ENCODE measurements at regions not wholly inside any gene's neighbourhood (a gene's known extent, or its start where the extent isn't known, plus 50 kb on each side); places are given as distances from the start of the nearest gene placed in this dataset.

- H4K91ac ChIP-seq (ENCODE audit: insufficient read length, low read depth, low read length) = no peak overlapping the region
- H3K4me2 ChIP-seq (ENCODE audit: insufficient read depth, insufficient read length, low read length) = no peak overlapping the region
- DNase-seq = no peak
- Mint-ChIP-seq H3K4me3 (no peak overlapping the region), H3K36me3 (ENCODE audit: insufficient read depth in 1 of 3, low read depth in 3 of 3) (no peaks in the 10 kb centered on the region), H3K4me1 (no peaks in the 10 kb centered on the region), H3K9me3 (no peaks in the 10 kb centered on the region), H3K27ac (no peak overlapping the region), H3K27me3 (ENCODE audit: low read depth) (no peaks in the 10 kb centered on the region)
- H3K79me2 ChIP-seq (ENCODE audit: insufficient read depth, low read length) = no peaks in the 10 kb centered on the region
- no peak overlapping the region for H3K56ac ChIP-seq (ENCODE audit: insufficient read length, low read depth, low read length)
- H2BK12ac ChIP-seq (ENCODE audit: insufficient read length, low read depth, low read length) = no peak overlapping the region
- no peak overlapping the region for H3K27ac ChIP-seq (ENCODE audit: insufficient read length, low read depth, low read length)
- H3K18ac ChIP-seq (ENCODE audit: insufficient read length, low read depth, low read length) = no peak overlapping the region
- H2BK120ac ChIP-seq (ENCODE audit: low read depth, low read length, poor library complexity, severe bottlenecking) = no peak overlapping the region
- no peaks in the 10 kb centered on the region for H3K23me2 ChIP-seq (ENCODE audit: insufficient read length, low read depth, low read length, poor library complexity, severe bottlenecking)
- H2AK5ac ChIP-seq (ENCODE audit: insufficient read length, low read length) = no peak overlapping the region
- H3K14ac ChIP-seq (ENCODE audit: insufficient read depth, low read length) = no peak overlapping the region
- WGBS (ENCODE audit: extremely low coverage, insufficient read length, low lambda C conversion rate) = no CpG with 5 or more reads among the region's 4 CpGs
- no peaks in the 10 kb centered on the region for H3K4me1 ChIP-seq (ENCODE audit: insufficient read depth, low read length)
- no peak for TF ChIP-seq CTCF (conservative IDR thresholded peaks at IDR 0.05)
- no peaks in the 10 kb centered on the region for H4K20me1 ChIP-seq (ENCODE audit: control insufficient read depth, insufficient read depth, insufficient read length)
- H4K8ac ChIP-seq (replicated peaks; ENCODE audit: insufficient read length, low read depth, low read length) = no peak overlapping the region
- H3K27me3 ChIP-seq (ENCODE audit: insufficient read depth, low read length) = no peaks in the 10 kb centered on the region
- no peak overlapping the region for H4K5ac ChIP-seq (ENCODE audit: insufficient read length, low read depth, low read length)
- no peak overlapping the region for H3K4ac ChIP-seq (ENCODE audit: low read depth, low read length)
- H3K23ac ChIP-seq (ENCODE audit: insufficient read length, low read depth, low read length) = no peak overlapping the region
- no peak overlapping the region for H3K9ac ChIP-seq (ENCODE audit: extremely low read depth, insufficient read length, low read length)
- no peak overlapping the region for H2AFZ ChIP-seq (ENCODE audit: low read length)
- no peaks in the 10 kb centered on the region for H3K9me3 ChIP-seq (ENCODE audit: control insufficient read depth, low read depth, low read length)
- no peak overlapping the region for H3T11ph ChIP-seq (ENCODE audit: low read length)
- H2BK5ac ChIP-seq (ENCODE audit: insufficient read length, low read length) = no peak overlapping the region
- no peak overlapping the region for H2BK15ac ChIP-seq (ENCODE audit: low read depth, low read length)
- H2BK20ac ChIP-seq (ENCODE audit: low read depth, low read length, poor library complexity, severe bottlenecking) = no peak overlapping the region
- no peaks in the 10 kb centered on the region for H3K79me1 ChIP-seq (ENCODE audit: insufficient read depth, low read depth, low read length, poor library complexity, severe bottlenecking)
Measured at GRCh38 chr2:146741260-146741659, 1103.6 kb upstream of the ACVR2A start.
